HG02970 (cell line): ENCODE measurements at regions not wholly inside any gene's neighbourhood (a gene's known extent, or its start where the extent isn't known, plus 50 kb on each side); places are given as distances from the start of the nearest gene placed in this dataset.
"Not testable (repeated sequence)": the region's sequence is repeated elsewhere in the genome, so short reads cannot be mapped to it uniquely, and the experiment has no call there.

ENCODE experiments used
- ATAC-seq: cut with Tn5 transposase; IDR thresholded peaks from one replicate; pipeline ENCODE4 v1.9.1; 2021; ENCODE audit warnings: mild to moderate bottlenecking, moderate library complexity, moderate number of reproducible peaks; ENCODE audit not compliant: unreplicated experiment, low FRiP score

GRCh38 chr2:7725171-7725849, 808.1 kb downstream of the RNF144A start:
- no peak for ATAC-seq

GRCh38 chr2:7725850-7726242, 808.6 kb downstream of the RNF144A start:
- ATAC-seq: no peak

- ATAC-seq: no peak
Measured at GRCh38 chr2:7726989-7727388, 809.8 kb downstream of the RNF144A start.

- ATAC-seq: no peak
Measured at GRCh38 chr2:7728388-7728787, 811.2 kb downstream of the RNF144A start.

GRCh38 chr2:7730449-7730848, 813.2 kb downstream of the RNF144A start:
- no peak for ATAC-seq

GRCh38 chr2:7730990-7731389, 813.8 kb downstream of the RNF144A start:
- ATAC-seq: no peak

- no peak for ATAC-seq
Measured at GRCh38 chr2:7732497-7732896, 815.3 kb downstream of the RNF144A start.

- no peak for ATAC-seq
Measured at GRCh38 chr2:7736646-7737305, 819.6 kb downstream of the RNF144A start.

- ATAC-seq: no peak
Measured at GRCh38 chr2:7738596-7738995, 821.4 kb downstream of the RNF144A start.

GRCh38 chr2:7740114-7740513, 822.9 kb downstream of the RNF144A start:
- no peak for ATAC-seq

GRCh38 chr2:7742301-7742700, 825.1 kb downstream of the RNF144A start:
- ATAC-seq: no peak

- ATAC-seq: no peak
Measured at GRCh38 chr2:7744827-7745226, 827.6 kb downstream of the RNF144A start.

GRCh38 chr2:7745369-7745768, 828.2 kb downstream of the RNF144A start:
- no peak for ATAC-seq

GRCh38 chr2:7748717-7749415, 831.7 kb downstream of the RNF144A start:
- ATAC-seq: no peak

- ATAC-seq: no peak
Measured at GRCh38 chr2:7749895-7750559, 832.8 kb downstream of the RNF144A start.

GRCh38 chr2:7752291-7752690, 835.1 kb downstream of the RNF144A start:
- ATAC-seq: no peak

GRCh38 chr2:7753777-7754176, 836.6 kb downstream of the RNF144A start:
- ATAC-seq: no peak

GRCh38 chr2:7755879-7756278, 838.7 kb downstream of the RNF144A start:
- no peak for ATAC-seq

- ATAC-seq: no peak
Measured at GRCh38 chr2:7758073-7758759, 841.0 kb downstream of the RNF144A start.

GRCh38 chr2:7759898-7760297, 842.7 kb downstream of the RNF144A start:
- no peak for ATAC-seq

- not testable (repeated sequence) for ATAC-seq
Measured at GRCh38 chr2:7763418-7763817, 846.2 kb downstream of the RNF144A start.
